ENCODE measurements at regions not wholly inside any gene's neighbourhood (a gene's known extent, or its start where the extent isn't known, plus 50 kb on each side); places are given as distances from the start of the nearest gene placed in this dataset.

DNA sequence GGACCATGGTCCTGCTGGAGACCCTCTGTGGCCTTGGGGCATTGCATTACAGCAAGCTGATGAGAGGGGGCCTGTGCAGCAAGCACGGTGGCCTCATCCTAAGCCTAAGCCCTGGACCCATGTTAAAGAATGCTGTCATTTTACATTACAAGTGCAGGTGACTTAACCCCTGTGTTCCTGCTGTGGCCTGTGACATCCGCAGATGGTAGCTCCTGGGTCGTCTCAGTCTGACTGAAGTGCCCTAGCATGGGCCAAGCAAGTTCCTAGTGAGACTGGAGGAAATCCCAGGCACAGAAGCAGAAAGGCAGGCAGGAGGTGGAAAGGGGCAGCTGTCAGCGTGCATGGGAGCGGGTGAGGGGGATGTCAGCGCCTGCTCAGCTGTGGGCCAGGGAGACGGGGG is 252.4 kb downstream of the FNDC1 start:
- no peak overlapping the region for H2AFZ ChIP-seq (ENCODE audit: insufficient read depth, low read depth, low read length, poor library complexity, severe bottlenecking)
- H4K20me1 ChIP-seq (ENCODE audit: control insufficient read depth, insufficient read depth, low read length, poor library complexity, severe bottlenecking), result no peaks in the 10 kb centered on the region
- no peak for DNase-seq
- intact Hi-C loops (cut with micrococcal nuclease), result no loop called here
- no peaks in the 10 kb centered on the region for H3K79me2 ChIP-seq (ENCODE audit: control insufficient read depth, insufficient read depth, low read length)
- peaks cover 0 to 20% (median 0%) of the 10 kb centered on the region in 3 donors for H3K9me3 ChIP-seq (ENCODE audit: control extremely low read depth in 1 of 3, control insufficient read depth in 2 of 3, insufficient read depth in 1 of 3, low read length in 2 of 3)
- no peak overlapping the region for H3K4me2 ChIP-seq (replicated peaks; ENCODE audit: low read depth, low read length, poor library complexity, severe bottlenecking)
- POLR2A ChIA-PET, result no interaction called here
- CTCF ChIA-PET, result no interaction called here
- Mint-ChIP-seq H3K9me3 (ENCODE audit: insufficient read depth) (peaks cover 6% of the 10 kb centered on the region), H3K4me3 (no peak overlapping the region), H3K27ac (no peak overlapping the region), H3K4me1 (no peaks in the 10 kb centered on the region), H3K27me3 (peaks cover 3% of the 10 kb centered on the region)
- H3K27ac ChIP-seq (ENCODE audit: low read length in 2 of 2), result no peak overlapping the region
- H3K9ac ChIP-seq (ENCODE audit: low read length), result no peak overlapping the region
- TF ChIP-seq, protein P1, sequence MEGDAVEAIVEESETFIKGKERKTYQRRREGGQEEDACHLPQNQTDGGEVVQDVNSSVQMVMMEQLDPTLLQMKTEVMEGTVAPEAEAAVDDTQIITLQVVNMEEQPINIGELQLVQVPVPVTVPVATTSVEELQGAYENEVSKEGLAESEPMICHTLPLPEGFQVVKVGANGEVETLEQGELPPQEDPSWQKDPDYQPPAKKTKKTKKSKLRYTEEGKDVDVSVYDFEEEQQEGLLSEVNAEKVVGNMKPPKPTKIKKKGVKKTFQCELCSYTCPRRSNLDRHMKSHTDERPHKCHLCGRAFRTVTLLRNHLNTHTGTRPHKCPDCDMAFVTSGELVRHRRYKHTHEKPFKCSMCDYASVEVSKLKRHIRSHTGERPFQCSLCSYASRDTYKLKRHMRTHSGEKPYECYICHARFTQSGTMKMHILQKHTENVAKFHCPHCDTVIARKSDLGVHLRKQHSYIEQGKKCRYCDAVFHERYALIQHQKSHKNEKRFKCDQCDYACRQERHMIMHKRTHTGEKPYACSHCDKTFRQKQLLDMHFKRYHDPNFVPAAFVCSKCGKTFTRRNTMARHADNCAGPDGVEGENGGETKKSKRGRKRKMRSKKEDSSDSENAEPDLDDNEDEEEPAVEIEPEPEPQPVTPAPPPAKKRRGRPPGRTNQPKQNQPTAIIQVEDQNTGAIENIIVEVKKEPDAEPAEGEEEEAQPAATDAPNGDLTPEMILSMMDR (IDR thresholded peaks at IDR 0.05), result no peak
- no peak for TF ChIP-seq EZH2 (IDR thresholded peaks at IDR 0.05; ENCODE audit: borderline replicate concordance, insufficient read depth, low read depth, low read length, poor library complexity, severe bottlenecking)
- no peaks in the 10 kb centered on the region for H3K4me1 ChIP-seq (ENCODE audit: control insufficient read depth in 2 of 2, insufficient read depth in 2 of 2, low read length in 2 of 2)
- H3K4me3 ChIP-seq (ENCODE audit: control extremely low read depth in 1 of 5, extremely low read depth in 1 of 5, insufficient read depth in 1 of 5, low read depth in 2 of 5, low read length in 4 of 5), result no peak overlapping the region
- no peak for ATAC-seq (ENCODE audit: low read depth)
- H3K27me3 ChIP-seq (replicated peaks in 1 of 4; ENCODE audit: control extremely low read depth in 1 of 4, control insufficient read depth in 3 of 4, insufficient read depth in 4 of 4, low read length in 3 of 4), result peaks cover 0 to 3% (median 0%) of the 10 kb centered on the region in 4 experiments
- 86% methylated on average over 7 of the region's 7 CpGs for WGBS (ENCODE audit: insufficient coverage)
- H3K36me3 ChIP-seq (replicated peaks in 1 of 2; ENCODE audit: control extremely low read depth in 1 of 2, control insufficient read depth in 1 of 2, extremely low read depth in 1 of 2, insufficient read depth in 2 of 2, low read length in 1 of 2), result no peaks in the 10 kb centered on the region

DNA sequence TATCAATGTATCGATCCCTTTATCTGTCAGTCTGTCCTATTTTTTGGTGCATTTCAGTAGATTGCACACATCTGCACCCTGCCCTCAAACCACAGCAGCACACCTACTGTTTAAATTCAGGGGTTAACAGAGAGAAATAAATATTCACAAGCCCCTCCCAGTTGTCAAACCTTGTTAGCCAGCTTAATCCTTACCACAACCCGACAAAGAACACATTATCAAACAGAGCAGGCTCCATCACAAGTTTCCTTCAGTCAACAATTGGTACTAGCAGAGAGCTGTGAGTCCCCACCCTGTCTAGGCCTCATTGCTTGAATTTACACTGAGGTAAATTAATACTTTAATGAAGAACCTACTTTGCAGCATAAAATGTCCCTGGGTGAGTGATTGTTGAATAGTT is 249.8 kb downstream of the FNDC1 start:
- TF ChIP-seq, protein P1 (IDR thresholded peaks at IDR 0.05), result no peak
- no peak for TF ChIP-seq EZH2 (IDR thresholded peaks at IDR 0.05; ENCODE audit: borderline replicate concordance, insufficient read depth, low read depth, low read length, poor library complexity, severe bottlenecking)
- no peaks in the 10 kb centered on the region for H3K27me3 Mint-ChIP-seq
- no peak for DNase-seq

More for the DNA sequence above, 249.8 kb downstream of the FNDC1 start:
- Mint-ChIP-seq H3K27ac (no peak overlapping the region), H3K4me3 (no peak overlapping the region), H3K9me3 (ENCODE audit: insufficient read depth) (peaks cover 11% of the 10 kb centered on the region), H3K4me1 (no peaks in the 10 kb centered on the region)
- intact Hi-C loops (cut with micrococcal nuclease), result no loop called here
- ATAC-seq (ENCODE audit: low read depth), result no peak
- Histone ChIP-seq H3K4me1 (ENCODE audit: control insufficient read depth in 2 of 2, insufficient read depth in 2 of 2, low read length in 2 of 2) (no peaks in the 10 kb centered on the region), H3K27me3 (replicated peaks in 1 of 4; ENCODE audit: control extremely low read depth in 1 of 4, control insufficient read depth in 3 of 4, insufficient read depth in 4 of 4, low read length in 3 of 4) (no peaks in the 10 kb centered on the region), H3K4me2 (replicated peaks; ENCODE audit: low read depth, low read length, poor library complexity, severe bottlenecking) (no peak overlapping the region), H3K36me3 (replicated peaks in 1 of 2; ENCODE audit: control extremely low read depth in 1 of 2, control insufficient read depth in 1 of 2, extremely low read depth in 1 of 2, insufficient read depth in 2 of 2, low read length in 1 of 2) (no peaks in the 10 kb centered on the region), H3K27ac (ENCODE audit: low read length in 2 of 2) (no peak overlapping the region), H2AFZ (ENCODE audit: insufficient read depth, low read depth, low read length, poor library complexity, severe bottlenecking) (no peak overlapping the region), H3K9ac (ENCODE audit: low read length) (no peak overlapping the region), H3K4me3 (ENCODE audit: control extremely low read depth in 1 of 5, extremely low read depth in 1 of 5, insufficient read depth in 1 of 5, low read depth in 2 of 5, low read length in 4 of 5) (no peak overlapping the region), H3K9me3 (ENCODE audit: control extremely low read depth in 1 of 3, control insufficient read depth in 2 of 3, insufficient read depth in 1 of 3, low read length in 2 of 3) (peaks cover 0 to 21% (median 13%) of the 10 kb centered on the region in 3 donors), H4K20me1 (ENCODE audit: control insufficient read depth, insufficient read depth, low read length, poor library complexity, severe bottlenecking) (no peaks in the 10 kb centered on the region), H3K79me2 (ENCODE audit: control insufficient read depth, insufficient read depth, low read length) (no peaks in the 10 kb centered on the region)
- POLR2A ChIA-PET, result no interaction called here
- 14% methylated on average over 1 of the region's 2 CpGs for WGBS (ENCODE audit: insufficient coverage)
- CTCF ChIA-PET, result no interaction called here

Measured in B cell (primary cell).